ENCODE measurements at regions not wholly inside any gene's neighbourhood (a gene's known extent, or its start where the extent isn't known, plus 50 kb on each side); places are given as distances from the start of the nearest gene placed in this dataset.

GRCh38 chr13:88919970-88920628 lies 1248.9 kb downstream of the SLITRK5 start:
- DNase-seq: no peak

GRCh38 chr13:88925954-88926353 lies 1254.8 kb downstream of the SLITRK5 start:
- DNase-seq: no peak

DNA sequence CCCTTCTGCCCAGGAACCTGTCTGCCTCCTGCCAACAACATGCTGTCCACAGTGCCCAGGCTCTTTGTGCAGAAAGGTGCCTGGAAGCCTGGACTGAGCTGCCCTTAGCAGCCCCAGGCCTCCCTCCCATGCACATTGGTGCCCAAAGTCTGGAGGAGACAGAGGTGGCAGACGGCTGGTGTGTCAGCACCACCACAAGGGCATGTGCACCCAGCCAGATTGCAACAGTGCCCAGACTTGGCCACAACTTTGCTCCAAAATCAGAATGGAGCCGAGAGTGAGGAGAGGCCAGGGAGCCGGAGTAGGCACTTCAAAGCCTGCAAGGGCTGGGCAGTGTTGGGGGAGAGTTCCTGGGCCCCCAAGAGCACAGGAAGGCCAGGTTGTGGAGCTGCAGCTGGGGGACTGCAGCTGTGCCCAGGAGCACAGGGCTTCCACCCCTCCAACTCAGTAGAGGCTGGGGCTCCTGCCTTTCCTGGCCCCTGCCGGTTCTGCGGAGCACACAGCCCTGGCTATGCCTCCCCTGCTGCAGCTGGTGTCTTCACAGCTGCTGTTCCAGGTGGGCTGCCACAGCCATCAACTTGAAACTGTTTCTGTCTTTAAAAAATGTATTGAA lies 1255.8 kb downstream of the SLITRK5 start:
- DNase-seq: no peak

DNA sequence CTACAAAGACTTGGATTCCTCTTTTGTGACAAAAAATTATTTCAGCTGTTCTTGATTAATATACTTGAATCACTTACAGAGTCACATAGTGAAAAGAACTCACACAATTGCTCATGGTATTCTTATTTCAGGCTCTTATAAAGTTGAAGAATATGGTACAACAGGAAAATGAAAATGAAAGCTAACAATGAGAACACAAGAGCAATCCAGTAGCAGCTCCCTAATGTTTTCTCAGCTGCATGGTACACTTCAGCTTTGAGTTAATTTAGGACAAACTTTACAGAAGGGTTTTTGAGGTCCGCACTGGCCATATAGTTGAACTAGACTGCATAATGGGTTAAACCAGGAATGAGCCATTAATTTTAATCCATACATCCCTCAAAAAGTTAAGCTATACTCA lies 1261.8 kb downstream of the SLITRK5 start:
- no peak for DNase-seq

GRCh38 chr13:88937384-88937783 lies 1266.2 kb downstream of the SLITRK5 start:
- no peak for DNase-seq

DNA sequence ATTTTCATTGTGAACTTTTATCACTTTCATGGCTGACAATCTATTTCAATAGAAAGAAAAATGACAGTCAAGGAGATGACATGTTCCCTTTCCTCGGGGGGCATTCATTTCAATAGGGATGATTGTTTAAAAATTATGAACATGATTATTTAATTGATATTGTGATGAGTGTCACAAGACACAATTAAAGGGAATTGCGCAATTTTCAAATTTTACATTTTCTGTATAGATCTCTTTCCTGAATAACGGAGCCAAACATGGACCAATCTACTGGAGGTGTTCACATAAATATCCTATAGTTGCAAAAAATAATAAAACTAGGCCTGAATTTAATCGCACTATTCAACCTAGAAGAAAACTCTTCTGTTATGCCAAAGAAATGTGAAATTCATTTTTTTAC lies 1274.6 kb downstream of the SLITRK5 start:
- DNase-seq: no peak

GRCh38 chr13:88948501-88948900 lies 1277.3 kb downstream of the SLITRK5 start:
- no peak for DNase-seq

DNA sequence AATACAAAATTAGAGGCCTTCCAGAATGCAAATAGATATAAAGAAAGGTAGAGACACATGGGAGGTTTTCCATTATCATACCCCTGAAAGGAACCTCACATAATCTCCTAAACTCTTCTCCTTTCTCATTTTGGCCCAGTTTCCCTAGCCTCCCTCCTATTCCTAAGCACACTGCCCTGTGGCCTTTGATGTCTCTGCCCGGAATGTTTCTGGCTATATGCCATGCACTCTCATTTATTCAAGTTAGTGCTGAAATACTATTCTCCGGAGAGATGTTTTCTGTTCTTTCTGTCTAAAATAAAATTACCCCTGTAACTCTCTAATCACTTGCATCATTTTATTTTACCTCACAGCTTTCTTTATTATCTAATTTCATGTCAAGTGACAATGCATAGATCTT lies 1287.7 kb downstream of the SLITRK5 start:
- DNase-seq: no peak

DNA sequence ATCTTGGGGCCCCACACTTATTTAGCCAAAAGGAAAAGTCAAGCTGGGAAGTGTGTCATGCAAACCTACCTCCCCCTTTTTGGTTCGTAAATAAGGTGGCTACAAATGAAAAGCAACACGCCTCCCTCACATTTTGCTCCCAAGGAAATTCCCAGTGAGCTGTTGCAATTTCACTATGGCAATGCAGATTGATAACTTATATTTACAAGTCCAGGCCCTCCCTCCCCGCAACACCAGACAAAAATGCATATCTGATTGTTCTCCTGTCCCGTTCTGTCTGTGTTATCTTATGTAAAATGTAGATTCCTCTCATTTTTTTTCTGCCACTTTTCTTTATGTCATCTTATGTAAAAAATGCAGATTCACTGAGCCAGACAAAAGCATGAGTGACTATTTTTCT lies 1305.3 kb downstream of the SLITRK5 start:
- DNase-seq: no peak

GRCh38 chr13:88978607-88979006 lies 1307.4 kb downstream of the SLITRK5 start:
- DNase-seq: no peak

DNA sequence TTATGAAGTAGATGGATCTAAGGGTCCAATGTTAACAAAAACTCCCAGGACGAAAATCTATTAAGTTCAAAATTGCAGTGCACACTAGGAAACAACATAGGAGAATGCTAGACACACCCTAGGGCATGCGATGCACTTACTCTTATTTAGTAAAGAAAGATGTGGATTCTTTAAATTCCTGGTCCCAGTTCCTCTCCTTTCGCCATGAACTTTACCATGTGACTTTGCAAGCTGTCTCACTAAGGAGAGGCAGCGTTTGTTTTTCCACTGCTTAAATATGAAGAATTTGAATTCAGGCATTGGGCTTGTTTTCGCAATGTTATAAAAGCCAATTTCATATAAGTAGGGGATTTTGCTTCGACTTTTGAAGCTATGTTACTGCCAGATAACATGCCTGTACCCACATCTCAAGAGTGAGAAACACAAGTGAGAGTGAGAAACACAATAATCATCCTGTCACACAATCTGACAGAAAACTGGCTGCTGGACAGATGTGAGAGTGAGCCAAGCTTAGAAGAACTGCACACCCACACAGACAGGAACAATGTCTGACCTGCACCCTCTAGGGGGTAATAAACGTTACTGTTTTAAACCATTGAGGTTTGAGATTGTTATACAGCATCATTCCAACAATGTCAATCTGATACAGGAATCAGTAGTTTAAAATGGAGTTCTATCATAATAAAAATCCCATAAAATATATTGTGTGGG lies 1308.4 kb downstream of the SLITRK5 start:
- DNase-seq: no peak

GRCh38 chr13:89003656-89004055 lies 1332.5 kb downstream of the SLITRK5 start:
- no peak for DNase-seq

DNA sequence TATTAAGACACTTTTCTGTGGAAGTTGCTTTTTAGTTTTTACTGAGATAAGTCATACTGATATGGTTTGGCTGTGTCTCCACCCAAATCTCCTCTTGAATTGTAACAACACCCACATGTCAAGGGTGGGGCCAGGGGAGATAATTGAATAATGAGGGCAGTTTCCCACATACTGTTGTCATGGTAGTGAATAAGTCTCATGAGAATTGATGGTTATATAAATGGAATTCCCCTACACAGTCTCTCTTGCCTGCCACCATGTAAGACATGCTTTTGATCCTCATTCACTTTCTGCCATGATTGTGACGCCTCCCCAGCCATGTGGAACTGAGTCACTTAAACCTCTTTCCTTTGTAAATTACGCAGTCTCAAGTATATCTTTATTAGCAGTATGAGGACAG lies 1340.4 kb downstream of the SLITRK5 start:
- no peak for DNase-seq

GRCh38 chr13:89027694-89028306 lies 1356.6 kb downstream of the SLITRK5 start:
- DNase-seq: no peak

DNA sequence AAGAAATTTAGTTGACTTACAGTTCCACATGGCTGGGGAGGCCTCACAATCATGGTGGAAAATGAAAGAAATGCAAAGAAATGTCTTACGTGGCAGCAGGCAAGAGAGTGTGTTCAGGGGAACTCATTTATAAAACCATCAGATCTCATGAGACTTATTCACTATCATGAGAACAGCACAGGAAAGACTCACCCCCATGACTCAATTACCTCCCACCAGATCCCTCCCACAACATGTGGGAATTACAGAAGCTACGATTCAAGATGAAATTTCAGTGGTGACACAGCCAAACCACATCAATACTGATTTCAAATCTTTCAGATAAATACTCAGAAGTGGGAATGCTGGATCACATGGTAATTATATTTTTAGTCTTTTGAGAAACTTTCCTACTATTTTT lies 1357.9 kb downstream of the SLITRK5 start:
- no peak for DNase-seq

DNA sequence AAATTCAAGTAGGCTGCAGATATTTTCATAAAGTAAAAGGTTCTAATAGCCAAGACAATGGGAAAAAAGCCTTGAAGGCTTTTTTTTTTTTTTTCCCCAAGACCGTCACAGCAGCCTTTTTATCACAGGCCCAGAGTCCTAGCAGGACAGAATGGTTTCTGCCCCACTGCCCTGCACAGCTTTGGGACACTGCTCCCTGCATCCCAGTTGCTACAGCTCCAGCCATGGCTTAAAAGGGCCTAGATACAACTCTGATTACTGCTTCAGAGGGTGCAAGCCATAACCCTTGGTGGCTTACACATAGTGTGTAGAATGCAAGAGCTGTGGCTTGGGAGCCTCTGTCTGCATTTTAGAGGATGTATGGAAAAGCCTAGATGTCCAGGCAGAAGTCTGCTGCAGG lies 1362.8 kb downstream of the SLITRK5 start:
- DNase-seq: no peak

- no peak for DNase-seq
Observed at GRCh38 chr13:89052699-89053098, 1381.5 kb downstream of the SLITRK5 start.

- DNase-seq: no peak
Observed at GRCh38 chr13:89053418-89053817, 1382.2 kb downstream of the SLITRK5 start.

GRCh38 chr13:89057274-89057673 lies 1386.1 kb downstream of the SLITRK5 start:
- no peak for DNase-seq

- DNase-seq: no peak
Observed at GRCh38 chr13:89057862-89058261, 1386.7 kb downstream of the SLITRK5 start.

DNA sequence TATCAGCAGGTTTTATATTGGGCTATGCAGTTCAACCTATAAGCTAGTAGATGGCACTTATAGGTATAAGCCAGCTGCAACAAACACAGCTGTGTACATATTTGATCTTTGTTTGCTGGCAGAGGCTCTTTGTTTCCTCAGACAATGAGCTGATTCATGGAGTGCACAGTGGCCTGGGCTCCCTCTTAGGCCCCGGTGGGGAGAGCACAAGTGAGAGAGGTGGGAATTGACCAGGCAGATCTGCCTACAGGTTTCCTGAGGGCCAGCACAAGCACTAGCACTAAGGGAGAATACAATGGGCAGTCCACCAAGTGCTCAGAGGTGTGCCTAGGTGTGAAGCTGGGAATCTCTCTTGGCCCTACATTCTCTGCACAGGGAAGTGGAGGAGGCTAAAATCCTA lies 1390.7 kb downstream of the SLITRK5 start:
- DNase-seq: no peak

DNA sequence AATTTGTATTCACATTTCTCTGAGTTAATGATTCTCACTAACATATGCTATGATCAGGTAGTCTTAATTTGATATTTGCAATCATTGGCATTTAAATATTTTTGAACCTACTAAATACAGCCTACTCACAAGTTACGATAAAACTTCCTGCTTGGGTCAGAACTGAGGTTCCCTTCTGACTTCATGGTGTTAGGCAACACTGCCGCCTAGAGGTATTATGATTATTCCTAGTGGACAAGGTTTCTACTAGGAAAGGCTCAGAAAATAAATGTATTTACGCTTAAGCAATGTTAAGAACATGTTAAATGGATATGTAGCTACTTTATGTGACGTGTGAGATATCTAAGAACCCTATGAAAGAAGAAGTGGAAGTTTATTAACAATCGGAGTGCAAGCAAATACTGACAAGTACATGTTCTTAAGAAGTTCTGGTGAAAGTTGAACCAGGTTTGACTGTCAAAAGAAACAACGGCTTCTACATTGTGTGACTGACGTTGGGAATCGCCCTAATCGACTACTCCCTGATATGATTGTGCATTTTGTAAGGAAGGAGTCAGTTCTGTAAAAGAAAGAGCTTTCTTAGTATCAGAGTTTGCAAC lies 1395.8 kb downstream of the SLITRK5 start:
- DNase-seq: no peak

GRCh38 chr13:89072979-89073378 lies 1401.8 kb downstream of the SLITRK5 start:
- no peak for DNase-seq

DNA sequence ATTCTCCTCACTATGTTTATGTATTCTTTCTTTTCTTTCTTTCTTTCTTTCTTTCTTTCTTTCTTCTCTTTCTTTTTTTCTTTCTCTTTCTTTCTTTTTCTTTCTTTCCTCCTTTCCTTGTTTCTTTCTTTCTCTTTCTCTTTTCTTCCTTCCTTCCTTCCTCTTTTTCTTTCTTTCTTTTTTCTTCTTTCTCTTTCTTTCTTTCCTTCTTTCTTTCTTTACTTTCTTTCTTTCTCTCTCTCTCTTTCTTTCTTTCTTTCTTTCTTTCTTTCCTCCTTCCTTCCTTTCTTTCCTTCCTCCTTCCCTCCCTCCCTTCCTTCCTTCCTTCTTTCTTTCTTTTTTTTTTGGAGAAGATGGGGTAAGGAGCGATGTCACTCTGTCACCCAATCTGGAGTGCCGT lies 1405.5 kb downstream of the SLITRK5 start:
- DNase-seq: no peak
